DND-41 (cell line): ENCODE measurements at regions not wholly inside any gene's neighbourhood (a gene's known extent, or its start where the extent isn't known, plus 50 kb on each side); places are given as distances from the start of the nearest gene placed in this dataset.

Experiments used
- ATAC-seq: fragments of 200-7000 bp; cut with Tn5 transposase; 3 replicates; pipeline ENCODE4 v1.9.1; 2021; ENCODE audit warnings: low read depth; ENCODE audit not compliant: insufficient read depth
- DNase-seq: peaks from one replicate; pipeline ENCODE4 v3.0.0-alpha.2; 2020
- H2AFZ ChIP-seq: 2 replicates; pipeline ENCODE4 v1.6.0; 2012; ENCODE audit warnings: low read depth, low read length
- H3K27ac ChIP-seq: 2 replicates; pipeline ENCODE4 v1.5.1; 2012; ENCODE audit warnings: low read length, inconsistent platforms
- H3K27me3 ChIP-seq: fragments of 200-600 bp; sonication (generic); 2 replicates; pipeline ENCODE4 v1.6.0; 2012; ENCODE audit warnings: low read length, mild to moderate bottlenecking, inconsistent platforms; ENCODE audit not compliant: insufficient read depth, poor library complexity
- H3K36me3 ChIP-seq: 2 replicates; pipeline ENCODE4 v1.5.1; 2012; ENCODE audit warnings: low read length, inconsistent platforms; ENCODE audit not compliant: insufficient read depth
- H3K4me1 ChIP-seq: 2 replicates; pipeline ENCODE4 v1.5.1; 2012; ENCODE audit warnings: mild to moderate bottlenecking, low read length; ENCODE audit not compliant: insufficient read depth
- H3K4me2 ChIP-seq: 2 replicates; pipeline ENCODE4 v1.6.0; 2012; ENCODE audit warnings: mild to moderate bottlenecking, moderate library complexity, low read length, inconsistent platforms; ENCODE audit not compliant: insufficient read depth
- H3K4me3 ChIP-seq, 2 experiments: fragments of 200-600 bp in 1 of 2; shearing (Covaris generic) in 1 of 2; 2 replicates each; pipeline ENCODE4 v1.5.1; 2012 to 2016; ENCODE audit warnings: inconsistent platforms in 2 of 2, low read length in 2 of 2, mild to moderate bottlenecking in 2 of 2, low read depth in 1 of 2, moderate library complexity in 1 of 2
- H3K79me2 ChIP-seq: 2 replicates; pipeline ENCODE4 v1.6.0; 2012; ENCODE audit warnings: low read length, inconsistent platforms; ENCODE audit not compliant: insufficient read depth
- H3K9ac ChIP-seq: 2 replicates; pipeline ENCODE4 v1.6.0; 2012; ENCODE audit warnings: low read depth, mild to moderate bottlenecking, inconsistent platforms, low read length, moderate library complexity
- H3K9me3 ChIP-seq: 2 replicates; pipeline ENCODE4 v1.5.1; 2012; ENCODE audit warnings: low read length, moderate library complexity, mild to moderate bottlenecking, inconsistent platforms; ENCODE audit not compliant: insufficient read depth, severe bottlenecking
- H4K20me1 ChIP-seq: 2 replicates; pipeline ENCODE4 v1.6.0; 2012; ENCODE audit warnings: low read length; ENCODE audit not compliant: insufficient read depth
- EZH2 ChIP-seq: IDR thresholded peaks from 3 replicates; pipeline ENCODE4 v1.6.1; 2012; ENCODE audit warnings: borderline replicate concordance, low read depth, mild to moderate bottlenecking, moderate library complexity, low read length, inconsistent platforms; ENCODE audit not compliant: severe bottlenecking
- TF ChIP-seq, protein P1 (sequence below): IDR thresholded peaks from 2 replicates; pipeline ENCODE4 v1.5.1; 2012; ENCODE audit warnings: borderline replicate concordance, low read length, moderate library complexity, mild to moderate bottlenecking; ENCODE audit not compliant: poor library complexity, severe bottlenecking; ENCODE audit errors: extremely low read depth

DNA sequence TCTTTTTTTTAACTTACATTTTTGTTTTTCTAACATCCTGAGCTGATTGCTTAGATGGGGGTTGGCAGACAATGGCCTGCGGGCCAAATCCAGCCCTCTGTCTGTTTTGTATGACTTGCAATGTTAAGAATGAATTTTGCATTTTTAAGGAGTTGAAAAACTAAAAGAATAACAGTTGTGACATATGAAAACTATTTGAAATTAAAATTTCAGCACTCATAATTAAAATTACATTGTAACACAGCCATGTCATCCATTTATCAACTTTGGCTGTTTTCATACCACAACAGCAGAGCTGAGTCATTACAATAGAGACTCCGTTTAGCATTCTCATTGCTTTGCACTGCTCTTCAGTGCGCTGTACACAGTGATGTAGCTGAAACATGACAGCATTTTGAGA, 94.1 kb upstream of the MC4R start:
- ATAC-seq = no peak
- Histone ChIP-seq H3K79me2 (no peaks in the 10 kb centered on the region), H3K27ac (no peak overlapping the region), H3K4me3 (no peak overlapping the region), H3K4me1 (peaks cover 23% of the 10 kb centered on the region), H2AFZ (no peak overlapping the region), H3K36me3 (no peaks in the 10 kb centered on the region), H4K20me1 (no peaks in the 10 kb centered on the region), H3K9me3 (no peaks in the 10 kb centered on the region), H3K4me2 (no peak overlapping the region), H3K27me3 (no peaks in the 10 kb centered on the region), H3K9ac (no peak overlapping the region)
- TF ChIP-seq EZH2 = no peak
- TF ChIP-seq, protein P1, sequence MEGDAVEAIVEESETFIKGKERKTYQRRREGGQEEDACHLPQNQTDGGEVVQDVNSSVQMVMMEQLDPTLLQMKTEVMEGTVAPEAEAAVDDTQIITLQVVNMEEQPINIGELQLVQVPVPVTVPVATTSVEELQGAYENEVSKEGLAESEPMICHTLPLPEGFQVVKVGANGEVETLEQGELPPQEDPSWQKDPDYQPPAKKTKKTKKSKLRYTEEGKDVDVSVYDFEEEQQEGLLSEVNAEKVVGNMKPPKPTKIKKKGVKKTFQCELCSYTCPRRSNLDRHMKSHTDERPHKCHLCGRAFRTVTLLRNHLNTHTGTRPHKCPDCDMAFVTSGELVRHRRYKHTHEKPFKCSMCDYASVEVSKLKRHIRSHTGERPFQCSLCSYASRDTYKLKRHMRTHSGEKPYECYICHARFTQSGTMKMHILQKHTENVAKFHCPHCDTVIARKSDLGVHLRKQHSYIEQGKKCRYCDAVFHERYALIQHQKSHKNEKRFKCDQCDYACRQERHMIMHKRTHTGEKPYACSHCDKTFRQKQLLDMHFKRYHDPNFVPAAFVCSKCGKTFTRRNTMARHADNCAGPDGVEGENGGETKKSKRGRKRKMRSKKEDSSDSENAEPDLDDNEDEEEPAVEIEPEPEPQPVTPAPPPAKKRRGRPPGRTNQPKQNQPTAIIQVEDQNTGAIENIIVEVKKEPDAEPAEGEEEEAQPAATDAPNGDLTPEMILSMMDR = no peak
- DNase-seq = no peak

- peak overlapping the region; percentile 56 for H3K4me2 ChIP-seq
- H2AFZ ChIP-seq = peak overlapping the region; percentile 55
- ATAC-seq = peak; percentile 94
- H3K79me2 ChIP-seq = no peaks in the 10 kb centered on the region
- DNase-seq = peak; percentile 42
- no peaks in the 10 kb centered on the region for H3K9me3 ChIP-seq
- no peaks in the 10 kb centered on the region for H3K27me3 ChIP-seq
- H4K20me1 ChIP-seq = no peaks in the 10 kb centered on the region
- H3K27ac ChIP-seq = peak overlapping the region; percentile 72
- H3K36me3 ChIP-seq = no peaks in the 10 kb centered on the region
- TF ChIP-seq, protein P1 = no peak
- no peak for TF ChIP-seq EZH2
- peak overlapping the region; percentile 1 to 26; a peak in 1 of 4 replicates for H3K4me3 ChIP-seq
- peaks cover 31% of the 10 kb centered on the region for H3K4me1 ChIP-seq
- H3K9ac ChIP-seq = peak overlapping the region; percentile 50
Observed at GRCh38 chr18:60469387-60470100, 97.0 kb upstream of the MC4R start.

DNA sequence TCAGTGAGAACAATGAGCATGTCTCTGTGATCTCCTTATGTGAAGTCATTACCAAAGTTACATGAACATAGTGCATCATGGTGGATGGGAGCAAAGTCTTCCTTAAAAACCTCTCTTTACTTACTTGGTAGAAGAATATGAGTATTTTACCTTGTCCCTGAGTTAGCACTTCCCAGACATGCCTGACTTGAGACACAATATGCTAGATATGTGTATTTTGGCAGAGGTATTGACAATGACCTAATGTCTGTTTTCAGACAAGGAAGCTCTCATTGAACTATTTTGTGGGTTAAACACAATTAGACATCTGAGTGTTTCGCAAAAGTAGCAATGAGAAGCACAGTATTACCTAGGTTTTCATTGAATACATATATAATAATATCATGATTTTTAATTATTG, 99.1 kb upstream of the MC4R start:
- TF ChIP-seq, protein P1 = no peak
- TF ChIP-seq EZH2 = no peak
- Histone ChIP-seq H3K4me2 (no peak overlapping the region), H3K9me3 (no peaks in the 10 kb centered on the region), H2AFZ (no peak overlapping the region), H3K4me3 (no peak overlapping the region), H3K79me2 (no peaks in the 10 kb centered on the region), H3K27ac (no peak overlapping the region), H4K20me1 (no peaks in the 10 kb centered on the region), H3K4me1 (peaks cover 31% of the 10 kb centered on the region), H3K9ac (no peak overlapping the region), H3K27me3 (no peaks in the 10 kb centered on the region), H3K36me3 (no peaks in the 10 kb centered on the region)
- ATAC-seq (no peak), DNase-seq (no peak)

DNA sequence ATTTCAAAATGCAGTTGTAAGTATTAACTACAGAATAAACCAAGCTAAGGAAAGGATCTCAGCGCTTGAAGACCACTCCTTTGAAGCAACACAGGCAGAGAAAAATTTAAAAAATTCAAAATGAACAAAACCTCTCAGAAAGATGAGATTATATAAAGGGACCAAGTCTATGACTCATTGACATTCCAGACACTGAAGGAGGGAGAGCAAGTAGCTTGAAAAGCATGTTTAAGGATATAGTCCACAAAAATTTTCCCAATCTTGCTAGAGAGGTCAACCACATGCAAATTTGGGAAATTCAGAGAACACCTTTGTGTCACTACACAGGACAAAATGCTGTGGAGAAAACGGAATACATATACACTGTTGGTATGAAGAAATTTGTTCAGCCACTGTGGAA, 112.6 kb upstream of the MC4R start:
- Histone ChIP-seq H3K9me3 (no peaks in the 10 kb centered on the region), H3K27ac (no peak overlapping the region), H2AFZ (no peak overlapping the region), H3K27me3 (no peaks in the 10 kb centered on the region), H4K20me1 (no peaks in the 10 kb centered on the region), H3K4me2 (no peak overlapping the region), H3K36me3 (no peaks in the 10 kb centered on the region), H3K79me2 (no peaks in the 10 kb centered on the region), H3K4me1 (no peaks in the 10 kb centered on the region), H3K9ac (no peak overlapping the region), H3K4me3 (no peak overlapping the region)
- no peak for ATAC-seq
- DNase-seq = no peak
- TF ChIP-seq, protein P1 = no peak
- TF ChIP-seq EZH2 = no peak
